ENCODE measurements at regions not wholly inside any gene's neighbourhood (a gene's known extent, or its start where the extent isn't known, plus 50 kb on each side); places are given as distances from the start of the nearest gene placed in this dataset.

- Histone ChIP-seq H3K4me3 (no peak overlapping the region), H3K27ac (no peak overlapping the region), H3K27me3 (no peaks in the 10 kb centered on the region), H3K4me1 (no peaks in the 10 kb centered on the region), H3K9me3 (no peaks in the 10 kb centered on the region), H3K36me3 (ENCODE audit: low read depth, missing control alignments) (no peaks in the 10 kb centered on the region)
- WGBS, 2 donors, result 45 to 78% methylated on average over 1 of the region's 1 CpG
- no peak for TF ChIP-seq POLR2A (IDR thresholded peaks at IDR 0.05)
- TF ChIP-seq, protein P1, sequence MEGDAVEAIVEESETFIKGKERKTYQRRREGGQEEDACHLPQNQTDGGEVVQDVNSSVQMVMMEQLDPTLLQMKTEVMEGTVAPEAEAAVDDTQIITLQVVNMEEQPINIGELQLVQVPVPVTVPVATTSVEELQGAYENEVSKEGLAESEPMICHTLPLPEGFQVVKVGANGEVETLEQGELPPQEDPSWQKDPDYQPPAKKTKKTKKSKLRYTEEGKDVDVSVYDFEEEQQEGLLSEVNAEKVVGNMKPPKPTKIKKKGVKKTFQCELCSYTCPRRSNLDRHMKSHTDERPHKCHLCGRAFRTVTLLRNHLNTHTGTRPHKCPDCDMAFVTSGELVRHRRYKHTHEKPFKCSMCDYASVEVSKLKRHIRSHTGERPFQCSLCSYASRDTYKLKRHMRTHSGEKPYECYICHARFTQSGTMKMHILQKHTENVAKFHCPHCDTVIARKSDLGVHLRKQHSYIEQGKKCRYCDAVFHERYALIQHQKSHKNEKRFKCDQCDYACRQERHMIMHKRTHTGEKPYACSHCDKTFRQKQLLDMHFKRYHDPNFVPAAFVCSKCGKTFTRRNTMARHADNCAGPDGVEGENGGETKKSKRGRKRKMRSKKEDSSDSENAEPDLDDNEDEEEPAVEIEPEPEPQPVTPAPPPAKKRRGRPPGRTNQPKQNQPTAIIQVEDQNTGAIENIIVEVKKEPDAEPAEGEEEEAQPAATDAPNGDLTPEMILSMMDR (IDR thresholded peaks at IDR 0.05), result no peak
- DNase-seq, result no peak
- intact Hi-C loops (cut with DNase I; ENCODE audit: low total_unique reads), result no loop called here
Measured at GRCh38 chr5:18051953-18052352, 417.7 kb downstream of the TAF11L14 start.

- Histone ChIP-seq H3K4me3 (no peak overlapping the region), H3K4me1 (no peaks in the 10 kb centered on the region), H3K27ac (no peak overlapping the region), H3K9me3 (no peaks in the 10 kb centered on the region), H3K36me3 (ENCODE audit: low read depth, missing control alignments) (no peaks in the 10 kb centered on the region), H3K27me3 (no peaks in the 10 kb centered on the region)
- no peak for DNase-seq
- TF ChIP-seq, protein P1 (IDR thresholded peaks at IDR 0.05), result no peak
- no peak for TF ChIP-seq POLR2A (IDR thresholded peaks at IDR 0.05)
- intact Hi-C loops (cut with DNase I; ENCODE audit: low total_unique reads), result no loop called here
- WGBS, 2 donors, result 90 to 94% methylated on average over 3 of the region's 3 CpGs
Measured at GRCh38 chr5:18052569-18052968, 418.3 kb downstream of the TAF11L14 start.

- 89 to 90% methylated on average over 3 of the region's 3 CpGs for whole genome bisulfite sequencing, 2 donors
- TF ChIP-seq, protein P1 (IDR thresholded peaks at IDR 0.05), result no peak
- TF ChIP-seq POLR2A (IDR thresholded peaks at IDR 0.05), result no peak
- intact Hi-C loops (cut with DNase I; ENCODE audit: low total_unique reads), result no loop called here
- H3K4me1 ChIP-seq, result no peaks in the 10 kb centered on the region
- H3K9me3 ChIP-seq, result no peaks in the 10 kb centered on the region
- no peak for DNase-seq
- H3K4me3 ChIP-seq, result no peak overlapping the region
- H3K27me3 ChIP-seq, result no peaks in the 10 kb centered on the region
- H3K36me3 ChIP-seq (ENCODE audit: low read depth, missing control alignments), result no peaks in the 10 kb centered on the region
- no peak overlapping the region for H3K27ac ChIP-seq
Measured at GRCh38 chr5:18057725-18058124, 423.5 kb downstream of the TAF11L14 start.

GRCh38 chr5:18067615-18068014 lies 433.4 kb downstream of the TAF11L14 start:
- no peak for TF ChIP-seq POLR2A (IDR thresholded peaks at IDR 0.05)
- TF ChIP-seq, protein P1 (IDR thresholded peaks at IDR 0.05), result no peak
- Histone ChIP-seq H3K9me3 (no peaks in the 10 kb centered on the region), H3K27me3 (no peaks in the 10 kb centered on the region), H3K36me3 (ENCODE audit: low read depth, missing control alignments) (no peaks in the 10 kb centered on the region), H3K4me3 (no peak overlapping the region), H3K27ac (no peak overlapping the region), H3K4me1 (no peaks in the 10 kb centered on the region)
- intact Hi-C loops (cut with DNase I; ENCODE audit: low total_unique reads), result no loop called here
- DNase-seq, result no peak
- 66 to 80% methylated on average over 2 of the region's 2 CpGs for WGBS, 2 donors

DNA sequence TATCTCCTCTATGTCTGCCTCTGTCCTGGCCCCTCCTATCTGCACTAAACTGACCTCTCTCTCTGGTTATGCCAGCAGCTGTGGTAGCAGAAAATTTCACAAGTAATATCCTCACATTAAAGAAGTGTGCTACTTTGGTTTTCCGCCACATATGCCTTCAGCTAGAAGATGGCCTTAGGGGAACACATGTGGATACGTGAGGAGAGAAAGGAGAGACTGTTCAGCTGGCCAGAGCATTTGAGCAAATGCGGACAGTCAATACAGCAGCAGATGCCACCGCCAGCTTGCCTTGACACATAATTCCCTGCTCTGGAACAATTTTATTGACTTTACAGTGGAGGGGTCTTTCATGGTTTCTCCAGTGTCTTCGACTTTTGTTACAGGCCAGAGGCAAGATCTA lies 434.6 kb downstream of the TAF11L14 start:
- no peak for DNase-seq
- Histone ChIP-seq H3K4me3 (no peak overlapping the region), H3K9me3 (no peaks in the 10 kb centered on the region), H3K27ac (no peak overlapping the region), H3K36me3 (ENCODE audit: low read depth, missing control alignments) (no peaks in the 10 kb centered on the region), H3K27me3 (no peaks in the 10 kb centered on the region), H3K4me1 (no peaks in the 10 kb centered on the region)
- intact Hi-C loops (cut with DNase I; ENCODE audit: low total_unique reads), result no loop called here
- TF ChIP-seq, protein P1 (IDR thresholded peaks at IDR 0.05), result no peak
- TF ChIP-seq POLR2A (IDR thresholded peaks at IDR 0.05), result no peak
- WGBS, 2 donors, result 84 to 92% methylated on average over 5 of the region's 5 CpGs
